ENCODE measurements at regions not wholly inside any gene's neighbourhood (a gene's known extent, or its start where the extent isn't known, plus 50 kb on each side); places are given as distances from the start of the nearest gene placed in this dataset.

- no peak for ATAC-seq
- no peak overlapping the region for H3K4me3 Mint-ChIP-seq
Observed at GRCh38 chr7:82701949-82702348, 258.4 kb upstream of the CACNA2D1 start.

GRCh38 chr7:82700741-82701140, 257.2 kb upstream of the CACNA2D1 start:
- DNase-seq (no peak), ATAC-seq (no peak)
- H3K9me3 Mint-ChIP-seq = peaks cover 4% of the 10 kb centered on the region
- no peaks in the 10 kb centered on the region for H3K27me3 Mint-ChIP-seq (ENCODE audit: low read depth)
- no peaks in the 10 kb centered on the region for H3K4me1 Mint-ChIP-seq (ENCODE audit: low read depth)
- no peak overlapping the region for H3K4me3 Mint-ChIP-seq
- H3K36me3 Mint-ChIP-seq (ENCODE audit: insufficient read depth) = no peaks in the 10 kb centered on the region

More at GRCh38 chr7:82701949-82702348, 258.4 kb upstream of the CACNA2D1 start:
- no peak for DNase-seq
- no peaks in the 10 kb centered on the region for H3K4me1 Mint-ChIP-seq (ENCODE audit: low read depth)
- no peaks in the 10 kb centered on the region for H3K27me3 Mint-ChIP-seq (ENCODE audit: low read depth)
- H3K36me3 Mint-ChIP-seq (ENCODE audit: insufficient read depth) = no peaks in the 10 kb centered on the region
- peaks cover 1% of the 10 kb centered on the region for H3K9me3 Mint-ChIP-seq

DNA sequence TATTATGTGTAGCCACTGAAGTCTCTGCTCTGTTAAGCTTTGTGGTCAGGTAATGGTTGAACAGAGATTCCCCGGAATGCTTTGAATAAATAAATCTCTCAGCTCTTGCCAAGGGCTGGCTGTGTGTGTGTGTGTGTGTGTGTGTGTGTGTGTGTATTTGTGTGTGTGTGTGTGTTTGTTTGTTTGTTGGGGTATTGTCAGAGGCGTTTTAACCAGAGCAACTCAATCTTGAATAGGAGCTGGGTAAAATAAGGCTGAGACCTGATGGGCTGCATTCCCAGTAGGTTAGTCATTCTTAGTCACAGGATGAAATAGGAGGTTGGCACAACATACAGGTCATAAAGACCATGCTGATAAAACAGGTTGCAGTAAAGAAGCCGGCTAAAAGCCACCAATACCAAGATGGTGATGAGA, 256.2 kb upstream of the CACNA2D1 start:
- Mint-ChIP-seq H3K27me3 (ENCODE audit: low read depth) (no peaks in the 10 kb centered on the region), H3K36me3 (ENCODE audit: insufficient read depth) (no peaks in the 10 kb centered on the region), H3K9me3 (peaks cover 4% of the 10 kb centered on the region), H3K4me3 (no peak overlapping the region), H3K4me1 (ENCODE audit: low read depth) (no peaks in the 10 kb centered on the region)
- ATAC-seq = no peak
- DNase-seq = no peak

DNA sequence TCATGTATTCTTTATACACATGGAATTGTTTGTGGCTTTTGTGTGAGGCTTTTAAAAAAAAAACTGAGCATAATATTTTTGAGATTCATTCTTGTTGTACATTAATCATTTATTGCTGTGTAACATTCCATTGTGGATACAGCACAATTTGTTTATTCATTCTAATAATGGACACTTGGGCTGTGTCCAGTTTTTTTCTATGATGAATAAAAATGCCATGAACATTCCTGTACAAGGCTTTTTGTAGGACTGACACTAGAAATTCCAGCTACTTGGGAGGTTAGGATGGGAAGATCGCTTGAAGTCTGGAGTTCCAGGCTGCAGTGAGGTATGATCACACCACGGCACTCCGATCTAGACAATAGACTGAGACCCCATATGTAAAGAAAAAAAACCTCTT, 254.3 kb upstream of the CACNA2D1 start:
- ATAC-seq (no peak), DNase-seq (no peak)
- no peaks in the 10 kb centered on the region for H3K36me3 Mint-ChIP-seq (ENCODE audit: insufficient read depth)
- H3K9me3 Mint-ChIP-seq = peaks cover 4% of the 10 kb centered on the region
- H3K4me3 Mint-ChIP-seq = no peak overlapping the region
- no peaks in the 10 kb centered on the region for H3K27me3 Mint-ChIP-seq (ENCODE audit: low read depth)
- H3K4me1 Mint-ChIP-seq (ENCODE audit: low read depth) = no peaks in the 10 kb centered on the region

DNA sequence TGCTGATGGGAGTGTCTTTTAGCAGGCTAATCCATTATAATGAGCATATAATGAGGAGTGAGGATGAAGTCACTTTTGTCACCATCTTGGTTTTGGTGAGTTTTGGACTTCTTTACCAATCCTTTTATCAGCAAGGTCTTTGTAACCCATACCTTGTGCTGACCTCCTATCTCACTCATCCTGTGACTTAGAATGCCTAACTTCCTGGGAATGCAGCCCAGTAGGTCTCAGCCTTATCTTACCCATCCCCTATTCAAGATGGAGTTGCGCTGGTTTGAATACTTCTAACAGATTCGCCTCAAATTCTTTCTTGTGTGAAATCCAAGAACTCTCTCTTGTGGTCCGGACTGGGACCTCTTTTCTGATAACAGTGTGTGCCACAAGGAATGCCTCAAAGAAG, 253.1 kb upstream of the CACNA2D1 start:
- ATAC-seq = no peak
- Mint-ChIP-seq H3K36me3 (ENCODE audit: insufficient read depth) (no peaks in the 10 kb centered on the region), H3K9me3 (peaks cover 4% of the 10 kb centered on the region), H3K4me3 (no peak overlapping the region), H3K27me3 (ENCODE audit: low read depth) (no peaks in the 10 kb centered on the region), H3K4me1 (ENCODE audit: low read depth) (no peaks in the 10 kb centered on the region)
- no peak for DNase-seq

DNA sequence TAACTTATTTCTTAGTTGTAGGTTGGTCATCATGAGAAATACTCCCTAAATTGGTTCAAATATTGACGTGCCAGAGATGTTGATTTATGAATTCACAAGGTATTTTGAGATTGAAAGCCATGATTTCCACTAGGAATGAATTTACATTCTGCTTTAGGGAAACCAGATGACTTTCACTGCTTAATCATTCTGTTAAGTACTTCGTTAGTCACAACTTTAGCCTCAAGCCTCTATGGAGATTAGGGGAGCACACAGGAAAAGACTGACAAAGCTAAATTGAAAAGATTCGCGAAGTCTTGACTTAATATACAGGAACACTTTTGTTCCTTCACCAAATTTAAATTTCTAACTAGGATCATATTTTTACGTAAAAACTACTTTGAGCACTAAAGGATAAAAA, 250.4 kb upstream of the CACNA2D1 start:
- Mint-ChIP-seq H3K4me3 (no peak overlapping the region), H3K36me3 (ENCODE audit: insufficient read depth) (no peaks in the 10 kb centered on the region), H3K4me1 (ENCODE audit: low read depth) (no peaks in the 10 kb centered on the region), H3K27me3 (ENCODE audit: low read depth) (no peaks in the 10 kb centered on the region), H3K9me3 (peaks cover 4% of the 10 kb centered on the region)
- ATAC-seq = no peak
- DNase-seq = no peak

DNA sequence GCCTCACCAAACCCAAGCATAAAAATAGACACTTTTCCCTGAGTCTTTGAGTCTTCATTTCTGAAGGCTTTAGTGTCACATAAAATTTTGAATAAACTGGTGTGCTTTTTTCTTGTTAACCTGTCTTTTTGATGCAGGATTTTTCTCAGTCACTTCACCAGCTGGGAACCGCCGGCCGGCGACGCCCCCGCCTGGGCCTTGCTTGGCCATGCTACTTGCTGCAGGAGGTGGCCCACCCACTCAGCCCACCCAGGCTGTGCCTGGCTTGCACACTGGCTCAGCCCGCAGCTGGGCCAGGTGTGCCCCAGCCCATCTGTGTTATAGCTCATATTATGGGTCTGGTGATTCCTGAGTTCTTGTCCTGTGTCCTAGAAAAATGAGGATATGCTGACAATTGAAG, 247.4 kb upstream of the CACNA2D1 start:
- Mint-ChIP-seq H3K4me1 (ENCODE audit: low read depth) (no peaks in the 10 kb centered on the region), H3K27me3 (ENCODE audit: low read depth) (no peaks in the 10 kb centered on the region), H3K36me3 (ENCODE audit: insufficient read depth) (no peaks in the 10 kb centered on the region)

GRCh38 chr7:82685214-82685613, 241.6 kb upstream of the CACNA2D1 start:
- no peaks in the 10 kb centered on the region for H3K4me1 Mint-ChIP-seq (ENCODE audit: low read depth)
- H3K36me3 Mint-ChIP-seq (ENCODE audit: insufficient read depth) = no peaks in the 10 kb centered on the region
- ATAC-seq = no peak
- no peak for DNase-seq
- no peaks in the 10 kb centered on the region for H3K9me3 Mint-ChIP-seq
- no peaks in the 10 kb centered on the region for H3K27me3 Mint-ChIP-seq (ENCODE audit: low read depth)
- no peak overlapping the region for H3K4me3 Mint-ChIP-seq

More for the DNA sequence above, 247.4 kb upstream of the CACNA2D1 start:
- DNase-seq (no peak), ATAC-seq (no peak)
- no peaks in the 10 kb centered on the region for H3K9me3 Mint-ChIP-seq
- no peak overlapping the region for H3K4me3 Mint-ChIP-seq

- no peak overlapping the region for H3K4me3 Mint-ChIP-seq
- ATAC-seq = no peak
- no peaks in the 10 kb centered on the region for H3K27me3 Mint-ChIP-seq (ENCODE audit: low read depth)
- peaks cover 12% of the 10 kb centered on the region for H3K4me1 Mint-ChIP-seq (ENCODE audit: low read depth)
- H3K36me3 Mint-ChIP-seq (ENCODE audit: insufficient read depth) = no peaks in the 10 kb centered on the region
- H3K9me3 Mint-ChIP-seq = no peaks in the 10 kb centered on the region
- no peak for DNase-seq
Observed at GRCh38 chr7:82678716-82679115, 235.1 kb upstream of the CACNA2D1 start.

DNA sequence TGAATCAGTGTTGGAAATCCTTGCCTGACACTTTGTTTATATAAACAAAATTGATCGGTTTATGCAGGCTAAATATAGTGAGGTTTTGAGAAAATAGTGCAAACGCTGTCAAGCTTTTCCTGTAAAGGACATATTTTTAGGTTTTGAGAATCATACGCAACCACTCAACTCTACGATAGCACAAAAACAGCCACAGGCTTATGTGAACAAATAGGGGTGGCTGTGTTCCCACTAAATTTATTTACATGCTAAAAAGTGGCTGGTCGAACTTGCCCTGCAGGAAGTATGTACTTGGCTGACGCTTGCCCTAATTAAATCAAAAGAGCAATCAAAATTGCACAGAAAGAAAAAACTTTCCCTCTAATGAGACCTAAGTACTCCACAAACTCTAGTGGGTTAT, 234.7 kb upstream of the CACNA2D1 start:
- H3K9me3 Mint-ChIP-seq = no peaks in the 10 kb centered on the region
- H3K36me3 Mint-ChIP-seq (ENCODE audit: insufficient read depth) = no peaks in the 10 kb centered on the region
- H3K4me3 Mint-ChIP-seq = no peak overlapping the region
- no peaks in the 10 kb centered on the region for H3K27me3 Mint-ChIP-seq (ENCODE audit: low read depth)
- peaks cover 12% of the 10 kb centered on the region for H3K4me1 Mint-ChIP-seq (ENCODE audit: low read depth)
- DNase-seq = no peak
- ATAC-seq = no peak

DNA sequence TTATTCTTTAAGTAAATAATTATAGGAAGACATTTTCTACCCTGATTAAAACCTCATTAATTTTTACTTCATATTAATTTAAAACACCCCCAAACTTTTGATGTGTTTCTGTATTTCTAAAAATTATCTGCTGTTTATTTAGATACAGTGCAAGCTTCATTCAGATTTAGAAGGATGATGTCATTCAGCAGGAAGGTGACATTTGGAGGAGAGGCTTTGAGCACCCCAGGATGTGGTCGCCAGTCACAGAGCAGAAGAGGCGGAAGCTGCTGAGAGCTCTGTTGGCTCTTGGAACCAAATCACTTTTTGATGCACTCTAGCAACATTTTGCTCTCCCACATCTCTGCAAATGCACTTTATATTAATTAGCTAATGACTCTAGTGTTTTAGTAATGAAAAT, 233.9 kb upstream of the CACNA2D1 start:
- Mint-ChIP-seq H3K4me1 (ENCODE audit: low read depth) (peaks cover 12% of the 10 kb centered on the region), H3K27me3 (ENCODE audit: low read depth) (no peaks in the 10 kb centered on the region), H3K4me3 (no peak overlapping the region), H3K36me3 (ENCODE audit: insufficient read depth) (no peaks in the 10 kb centered on the region), H3K9me3 (no peaks in the 10 kb centered on the region)
- ATAC-seq (peak; percentile 69 to 89), DNase-seq (peak; percentile 22)

GRCh38 chr7:82676777-82677463, 233.3 kb upstream of the CACNA2D1 start:
- H3K9me3 Mint-ChIP-seq = no peaks in the 10 kb centered on the region
- no peaks in the 10 kb centered on the region for H3K27me3 Mint-ChIP-seq (ENCODE audit: low read depth)
- no peak overlapping the region for H3K4me3 Mint-ChIP-seq
- H3K4me1 Mint-ChIP-seq (ENCODE audit: low read depth) = peaks cover 12% of the 10 kb centered on the region
- ATAC-seq = no peak
- H3K36me3 Mint-ChIP-seq (ENCODE audit: insufficient read depth) = no peaks in the 10 kb centered on the region
- DNase-seq = no peak

GRCh38 chr7:82675396-82675795, 231.8 kb upstream of the CACNA2D1 start:
- Mint-ChIP-seq H3K4me3 (no peak overlapping the region), H3K36me3 (ENCODE audit: insufficient read depth) (no peaks in the 10 kb centered on the region), H3K9me3 (no peaks in the 10 kb centered on the region), H3K27me3 (ENCODE audit: low read depth) (no peaks in the 10 kb centered on the region), H3K4me1 (ENCODE audit: low read depth) (peaks cover 12% of the 10 kb centered on the region)
- DNase-seq = no peak
- ATAC-seq = no peak

GRCh38 chr7:82674268-82674667, 230.7 kb upstream of the CACNA2D1 start:
- H3K27me3 Mint-ChIP-seq (ENCODE audit: low read depth) = no peaks in the 10 kb centered on the region
- H3K9me3 Mint-ChIP-seq = no peaks in the 10 kb centered on the region

DNA sequence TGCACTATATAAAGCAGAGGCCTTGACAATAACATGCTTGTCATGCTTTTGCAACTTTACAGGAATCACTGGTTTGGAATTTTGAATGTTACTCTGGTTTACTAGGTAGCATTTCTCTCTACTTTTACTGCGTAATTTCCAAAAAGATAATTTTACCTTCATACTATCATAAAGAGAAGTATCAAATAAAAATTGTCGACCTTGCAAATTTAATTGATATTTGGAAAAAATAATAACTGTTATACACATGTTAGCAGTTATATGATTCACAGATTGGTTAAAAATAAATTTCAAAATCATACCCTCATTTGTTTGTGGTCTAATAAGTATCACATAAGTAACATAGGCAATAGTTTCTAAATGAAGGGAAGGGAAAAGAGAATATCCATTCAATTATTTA, 228.5 kb upstream of the CACNA2D1 start:
- DNase-seq (no peak), ATAC-seq (no peak)
- Mint-ChIP-seq H3K4me3 (no peak overlapping the region), H3K9me3 (no peaks in the 10 kb centered on the region), H3K36me3 (ENCODE audit: insufficient read depth) (no peaks in the 10 kb centered on the region), H3K4me1 (ENCODE audit: low read depth) (peaks cover under 1% of the 10 kb centered on the region), H3K27me3 (ENCODE audit: low read depth) (no peaks in the 10 kb centered on the region)

More at GRCh38 chr7:82674268-82674667, 230.7 kb upstream of the CACNA2D1 start:
- ATAC-seq = no peak
- Mint-ChIP-seq H3K4me3 (no peak overlapping the region), H3K4me1 (ENCODE audit: low read depth) (peaks cover 11% of the 10 kb centered on the region), H3K36me3 (ENCODE audit: insufficient read depth) (no peaks in the 10 kb centered on the region)
- no peak for DNase-seq
